Brain microvascular endothelial cell (primary cell): ENCODE measurements at regions not wholly inside any gene's neighbourhood (a gene's known extent, or its start where the extent isn't known, plus 50 kb on each side); places are given as distances from the start of the nearest gene placed in this dataset.
A peak's percentile ranks its signal among the peaks of the same experiment; 100 is the strongest.

Experiments
- DNase-seq: peaks from one replicate; pipeline ENCODE4 v3.0.0-alpha.2; 2020
- H3K27ac ChIP-seq: fragments of 250-450 bp; sonication (Bioruptor Pico); 2 replicates; pipeline ENCODE4 v1.5.1; 2020; ENCODE audit warnings: mild to moderate bottlenecking, moderate library complexity
- H3K27me3 ChIP-seq: fragments of 250-450 bp; sonication (Bioruptor Pico); replicated peaks from 2 replicates; pipeline ENCODE4 v1.5.1; 2020; ENCODE audit warnings: mild to moderate bottlenecking
- H3K36me3 ChIP-seq: fragments of 250-450 bp; sonication (Bioruptor Pico); replicated peaks from 2 replicates; pipeline ENCODE4 v1.5.1; 2020; ENCODE audit warnings: mild to moderate bottlenecking
- H3K4me3 ChIP-seq: 2 replicates; pipeline ENCODE4 v1.5.1; 2011; ENCODE audit warnings: low read depth, mild to moderate bottlenecking, control low read depth, low read length, moderate library complexity
- CTCF ChIP-seq: IDR thresholded peaks from 2 replicates; pipeline ENCODE4 v1.5.1; 2011; ENCODE audit warnings: low read depth, mild to moderate bottlenecking, moderate library complexity, low read length, control low read depth, inconsistent platforms; ENCODE audit errors: missing control alignments
- in situ Hi-C: cut with HindIII; loops from 2 replicates; pipeline ENCODE4 v1.10.0; 2017; ENCODE audit warnings: low sequenced_read_pairs, low pct_ligation_motif_present

- Histone ChIP-seq H3K27me3 (no peaks in the 10 kb centered on the region), H3K27ac (no peak overlapping the region), H3K4me3 (no peak overlapping the region), H3K36me3 (no peaks in the 10 kb centered on the region)
- in situ Hi-C loops = no loop called here
- no peak for TF ChIP-seq CTCF
- peak; percentile 13 for DNase-seq
Observed at GRCh38 chr9:36456480-36457065, 56.5 kb upstream of the RNF38 start.

GRCh38 chr9:36451949-36452348 lies 51.9 kb upstream of the RNF38 start:
- in situ Hi-C loops = no loop called here
- Histone ChIP-seq H3K27me3 (no peaks in the 10 kb centered on the region), H3K36me3 (no peaks in the 10 kb centered on the region), H3K4me3 (no peak overlapping the region), H3K27ac (no peak overlapping the region)
- DNase-seq = no peak
- TF ChIP-seq CTCF = no peak

- H3K4me3 ChIP-seq = no peak overlapping the region
- H3K27me3 ChIP-seq = no peaks in the 10 kb centered on the region
- in situ Hi-C loops = no loop called here
- peak; percentile 82 for TF ChIP-seq CTCF
- no peak overlapping the region for H3K27ac ChIP-seq
- DNase-seq = peak; percentile 12
- no peaks in the 10 kb centered on the region for H3K36me3 ChIP-seq
Observed at GRCh38 chr9:36450110-36450732, 50.2 kb upstream of the RNF38 start.
